ENCODE measurements at regions not wholly inside any gene's neighbourhood (a gene's known extent, or its start where the extent isn't known, plus 50 kb on each side); places are given as distances from the start of the nearest gene placed in this dataset.
"Not testable (repeated sequence)": the region's sequence is repeated elsewhere in the genome, so short reads cannot be mapped to it uniquely, and the experiment has no call there.

- DNase-seq (ENCODE audit: low read depth in 2 of 2): no peak
Observed at GRCh38 chr5:167378894-167379723, 912.3 kb upstream of the WWC1 start.

GRCh38 chr5:167381457-167381856, 910.0 kb upstream of the WWC1 start:
- DNase-seq (ENCODE audit: low read depth in 2 of 2): no peak

GRCh38 chr5:167389537-167389936, 901.9 kb upstream of the WWC1 start:
- no peak for DNase-seq (ENCODE audit: low read depth in 2 of 2)

- DNase-seq (ENCODE audit: low read depth in 2 of 2): not testable (repeated sequence)
Observed at GRCh38 chr5:167391286-167391685, 900.2 kb upstream of the WWC1 start.

- DNase-seq (ENCODE audit: low read depth in 2 of 2): no peak
Observed at GRCh38 chr5:167392240-167392639, 899.2 kb upstream of the WWC1 start.

GRCh38 chr5:167393358-167393757, 898.1 kb upstream of the WWC1 start:
- no peak for DNase-seq (ENCODE audit: low read depth in 2 of 2)

- no peak for DNase-seq (ENCODE audit: low read depth in 2 of 2)
Observed at GRCh38 chr5:167402671-167403070, 888.8 kb upstream of the WWC1 start.

GRCh38 chr5:167406513-167406912, 884.9 kb upstream of the WWC1 start:
- DNase-seq (ENCODE audit: low read depth in 2 of 2): no peak

GRCh38 chr5:167412556-167412955, 878.9 kb upstream of the WWC1 start:
- no peak for DNase-seq (ENCODE audit: low read depth in 2 of 2)

- no peak for DNase-seq (ENCODE audit: low read depth in 2 of 2)
Observed at GRCh38 chr5:167413506-167413905, 877.9 kb upstream of the WWC1 start.

- DNase-seq (ENCODE audit: low read depth in 2 of 2): no peak
Observed at GRCh38 chr5:167414611-167415010, 876.8 kb upstream of the WWC1 start.

GRCh38 chr5:167415779-167416746, 875.4 kb upstream of the WWC1 start:
- no peak for DNase-seq (ENCODE audit: low read depth in 2 of 2)

- no peak for DNase-seq (ENCODE audit: low read depth in 2 of 2)
Observed at GRCh38 chr5:167417662-167418061, 873.8 kb upstream of the WWC1 start.

GRCh38 chr5:167425161-167425560, 866.3 kb upstream of the WWC1 start:
- DNase-seq (ENCODE audit: low read depth in 2 of 2): no peak

GRCh38 chr5:167426501-167426900, 864.9 kb upstream of the WWC1 start:
- no peak for DNase-seq (ENCODE audit: low read depth in 2 of 2)

- not testable (repeated sequence) for DNase-seq (ENCODE audit: low read depth in 2 of 2)
Observed at GRCh38 chr5:167427641-167428040, 863.8 kb upstream of the WWC1 start.

GRCh38 chr5:167440846-167441245, 850.6 kb upstream of the WWC1 start:
- no peak for DNase-seq (ENCODE audit: low read depth in 2 of 2)

GRCh38 chr5:167442922-167443321, 848.5 kb upstream of the WWC1 start:
- DNase-seq (ENCODE audit: low read depth in 2 of 2): no peak

- DNase-seq (ENCODE audit: low read depth in 2 of 2): no peak
Observed at GRCh38 chr5:167447466-167448375, 843.7 kb upstream of the WWC1 start.

GRCh38 chr5:167448376-167448775, 843.1 kb upstream of the WWC1 start:
- DNase-seq (ENCODE audit: low read depth in 2 of 2): no peak

- DNase-seq (ENCODE audit: low read depth in 2 of 2): no peak
Observed at GRCh38 chr5:167451076-167451475, 840.4 kb upstream of the WWC1 start.

- no peak for DNase-seq (ENCODE audit: low read depth in 2 of 2)
Observed at GRCh38 chr5:167452136-167452535, 839.3 kb upstream of the WWC1 start.
